NCI-H128 (cell line): ENCODE measurements at regions not wholly inside any gene's neighbourhood (a gene's known extent, or its start where the extent isn't known, plus 50 kb on each side); places are given as distances from the start of the nearest gene placed in this dataset.

Source experiments
- DNase-seq: peaks from one replicate; lab custom pipeline; 2025; ENCODE audit not compliant: unreplicated experiment; lab: John Stamatoyannopoulos, UW

DNA sequence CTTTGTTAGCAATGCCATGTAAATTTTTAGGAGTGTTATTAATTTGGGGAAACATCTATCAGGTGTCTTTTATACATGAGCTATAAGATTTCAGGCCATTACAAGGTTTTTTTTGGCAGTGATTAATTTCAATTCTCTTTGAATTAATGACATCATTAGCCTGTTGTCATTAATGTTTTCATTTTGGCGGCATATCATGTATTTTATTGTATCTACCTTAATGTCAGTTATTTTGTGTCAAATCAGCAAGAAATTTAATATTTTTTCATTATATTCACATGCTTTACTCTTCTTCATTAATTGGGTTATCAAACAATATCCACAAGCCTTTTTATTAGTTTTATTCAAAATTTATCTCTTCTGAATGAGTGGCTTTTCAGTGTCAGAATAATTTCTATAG, 153.0 kb upstream of the CAND1 start:
- DNase-seq, result no peak

DNA sequence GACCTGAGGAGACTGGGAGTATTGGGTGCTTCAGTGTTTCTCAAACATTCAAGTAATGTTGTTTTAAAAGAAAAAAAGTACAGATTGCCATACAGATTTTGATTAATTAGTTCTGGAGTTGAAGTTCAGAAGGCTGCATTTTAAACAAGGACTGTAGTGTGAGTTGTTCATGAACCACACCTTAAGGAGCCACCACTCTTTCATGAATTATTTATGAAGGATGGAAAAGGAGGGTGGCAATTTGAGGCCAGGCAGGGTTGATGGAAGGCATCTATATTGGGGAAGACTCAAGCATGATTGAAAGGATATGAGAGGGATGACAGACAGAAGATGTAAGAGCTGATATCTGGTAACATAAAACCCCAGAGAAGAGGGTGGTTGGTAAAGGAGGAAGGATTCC, 146.6 kb upstream of the CAND1 start:
- DNase-seq, result no peak

DNA sequence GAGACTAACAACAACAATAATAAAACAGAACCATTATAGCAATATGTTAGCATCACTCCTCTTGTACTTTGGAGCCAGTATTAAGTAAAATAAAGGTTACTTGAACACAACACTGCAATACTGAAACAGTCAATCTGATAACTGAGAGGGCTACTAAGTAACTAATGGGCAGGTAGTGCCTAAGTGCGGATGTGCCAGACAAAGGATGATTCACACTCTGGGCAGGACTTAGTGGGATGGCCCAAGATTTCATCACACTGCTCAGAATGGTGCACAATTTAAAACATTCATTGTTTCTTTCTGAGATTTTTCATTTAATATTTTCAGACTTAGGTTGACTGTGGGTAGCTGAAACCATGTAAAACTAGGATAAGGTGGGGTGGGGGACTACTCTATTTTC, 131.9 kb upstream of the CAND1 start:
- DNase-seq, result no peak

DNA sequence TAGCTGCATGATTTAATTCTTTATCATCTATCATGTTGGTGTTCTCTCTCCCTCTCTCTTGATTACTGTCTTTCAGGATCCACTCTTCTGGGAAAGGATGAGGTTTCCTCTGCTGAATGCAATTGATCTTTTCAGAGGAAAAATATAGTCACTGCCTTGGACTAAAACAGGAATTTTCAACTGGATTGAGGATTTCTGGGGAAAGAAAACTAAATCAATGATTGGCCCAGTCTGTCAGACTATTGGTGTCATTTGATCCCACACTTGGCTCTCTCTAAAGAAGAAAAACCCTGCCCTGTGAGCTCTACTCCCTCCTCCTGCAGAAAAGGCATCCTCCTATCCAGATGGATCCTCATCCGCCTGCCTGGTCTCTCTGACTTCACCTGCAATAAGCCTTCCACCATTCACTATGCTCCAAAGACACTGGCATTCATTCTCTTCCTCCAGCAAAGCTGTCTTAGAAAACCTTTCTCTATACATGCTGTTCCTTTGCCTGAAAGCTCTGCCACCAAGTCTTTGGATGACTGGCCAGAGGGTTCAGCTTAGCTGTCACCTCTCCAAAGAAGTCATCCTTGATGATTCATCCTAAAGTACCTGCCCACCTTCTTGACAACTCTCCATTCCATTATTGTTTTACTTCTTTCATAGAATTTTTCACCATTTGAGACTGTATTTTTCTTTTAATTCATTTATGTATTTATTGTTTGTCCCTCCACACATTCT, 127.7 kb upstream of the CAND1 start:
- DNase-seq, result no peak

DNA sequence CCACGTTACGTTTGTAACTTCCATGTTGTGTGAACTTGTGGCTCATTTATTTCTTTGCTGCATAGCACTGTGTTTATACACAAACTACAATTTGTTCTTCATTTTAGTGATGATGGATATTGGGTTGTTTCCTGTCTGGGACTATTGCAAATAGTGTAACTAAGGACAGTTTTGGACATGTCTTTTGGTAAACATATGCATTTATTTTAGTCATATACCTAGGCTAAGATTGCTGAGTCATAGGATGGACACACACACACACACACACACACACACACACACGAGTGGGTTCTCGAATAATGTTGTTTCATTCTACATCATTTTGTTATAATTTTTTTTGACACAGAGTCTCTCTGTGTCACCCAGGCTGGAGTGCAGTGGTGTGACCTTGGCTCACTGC, 123.5 kb upstream of the CAND1 start:
- no peak for DNase-seq

DNA sequence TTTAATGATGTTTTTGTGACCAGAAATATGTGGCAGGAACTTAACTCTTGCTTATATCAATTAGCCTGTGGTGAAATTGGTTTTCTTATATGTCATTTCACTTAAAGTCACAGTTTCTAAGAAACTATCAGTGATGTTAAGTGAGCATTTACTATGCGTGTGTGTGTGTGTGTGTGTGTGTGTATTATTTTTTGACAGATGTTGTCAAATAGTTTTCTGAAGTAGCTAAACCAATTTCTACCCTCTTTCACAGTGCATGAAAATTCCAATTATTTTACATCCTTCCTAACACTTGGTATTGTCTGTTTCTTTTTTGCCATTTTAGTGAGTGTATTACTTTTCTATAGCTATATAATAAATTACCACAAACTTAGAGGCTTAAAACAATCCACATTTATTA, 122.1 kb upstream of the CAND1 start:
- no peak for DNase-seq

DNA sequence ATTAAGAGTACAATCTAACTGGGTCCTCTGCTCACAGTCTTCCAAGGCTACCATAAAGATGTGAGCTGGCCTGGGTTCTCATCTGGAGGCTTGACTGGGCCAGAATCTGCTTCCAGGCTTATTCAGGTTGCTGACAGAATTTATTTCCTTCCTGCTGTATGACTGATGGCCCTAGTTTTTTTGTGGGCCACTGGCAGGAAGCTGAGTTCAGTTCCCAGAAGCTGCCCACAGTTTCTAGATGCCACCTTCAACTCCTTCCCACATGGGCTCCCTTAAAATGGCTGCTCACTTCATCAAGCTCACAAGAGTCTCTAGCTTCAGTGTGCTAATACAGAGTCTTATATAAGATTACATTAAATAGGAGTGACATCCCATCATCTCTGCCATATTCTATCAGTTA, 121.7 kb upstream of the CAND1 start:
- DNase-seq, result no peak

DNA sequence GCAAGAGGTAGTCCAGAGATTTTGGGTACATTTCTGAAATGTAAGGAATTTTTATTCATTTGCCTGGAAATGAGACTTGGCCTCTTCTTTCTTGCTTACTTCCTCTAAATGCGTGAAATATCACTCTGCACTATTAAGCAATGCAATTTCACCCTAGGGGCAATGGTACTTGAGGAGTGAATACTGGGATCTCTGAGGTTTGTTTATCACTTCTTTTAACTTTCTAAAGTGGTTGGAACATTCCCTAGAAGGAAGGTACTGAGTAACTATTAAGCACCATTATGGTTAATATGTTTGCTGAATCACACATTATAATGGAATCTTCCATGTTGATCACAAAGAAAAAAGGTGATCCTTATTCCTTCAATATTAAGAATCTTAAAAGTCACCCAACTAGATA, 120.9 kb upstream of the CAND1 start:
- DNase-seq, result no peak

DNA sequence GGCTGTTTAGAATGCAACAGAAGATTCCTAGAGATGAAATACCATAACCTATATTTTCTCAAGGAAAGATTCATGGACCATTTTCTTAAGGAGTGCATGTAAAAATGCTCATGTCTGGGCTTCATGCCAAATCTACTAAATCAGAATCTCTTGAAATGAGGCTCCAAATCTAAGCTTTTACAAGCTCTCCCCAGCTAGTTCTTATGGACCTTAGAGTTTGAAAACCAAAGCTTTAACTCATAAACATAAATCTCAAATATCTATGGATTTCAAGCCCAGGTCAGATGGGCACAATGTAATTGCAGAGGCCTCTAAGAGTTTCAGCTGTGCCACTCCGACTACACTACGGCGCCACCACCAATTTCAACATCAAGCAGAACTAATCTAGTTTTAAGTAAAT, 117.3 kb upstream of the CAND1 start:
- DNase-seq, result no peak

DNA sequence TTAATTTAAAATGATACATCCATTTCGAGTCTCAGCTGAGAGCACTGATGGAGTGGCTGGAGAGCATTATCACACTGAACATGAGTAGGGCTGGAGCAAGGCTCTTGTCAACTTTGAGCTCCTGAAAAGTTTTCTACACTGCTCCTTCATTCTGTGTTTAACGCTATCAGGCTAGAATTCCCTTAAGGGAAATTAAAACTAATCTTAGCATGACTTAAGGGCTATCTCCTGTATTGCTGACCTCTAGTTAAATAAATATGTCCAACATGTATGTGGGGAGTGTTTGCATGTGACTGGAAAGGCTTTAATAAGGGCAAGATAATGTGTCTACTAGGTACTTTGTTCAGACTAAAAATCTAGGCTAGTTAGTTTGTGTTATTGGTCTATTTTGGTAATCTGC, 116.7 kb upstream of the CAND1 start:
- no peak for DNase-seq

DNA sequence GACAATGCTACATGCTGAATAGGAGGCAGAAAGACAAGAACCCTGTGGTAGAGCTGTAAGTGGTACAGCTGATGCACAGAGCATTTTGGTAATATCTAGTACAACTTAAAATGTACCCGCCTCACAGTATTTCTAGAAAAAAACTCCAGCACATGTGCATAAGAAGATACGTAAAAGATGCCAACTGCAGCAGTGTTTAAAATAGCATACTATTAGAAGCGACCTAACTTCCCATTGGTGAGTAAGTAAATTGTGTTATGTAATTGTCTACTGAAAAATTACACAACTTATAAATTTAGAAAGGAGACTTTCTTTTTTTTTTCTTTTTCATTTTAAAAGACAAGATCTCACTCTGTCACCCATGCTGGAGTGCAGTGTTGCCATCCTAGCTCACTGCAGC, 114.3 kb upstream of the CAND1 start:
- DNase-seq, result no peak

DNA sequence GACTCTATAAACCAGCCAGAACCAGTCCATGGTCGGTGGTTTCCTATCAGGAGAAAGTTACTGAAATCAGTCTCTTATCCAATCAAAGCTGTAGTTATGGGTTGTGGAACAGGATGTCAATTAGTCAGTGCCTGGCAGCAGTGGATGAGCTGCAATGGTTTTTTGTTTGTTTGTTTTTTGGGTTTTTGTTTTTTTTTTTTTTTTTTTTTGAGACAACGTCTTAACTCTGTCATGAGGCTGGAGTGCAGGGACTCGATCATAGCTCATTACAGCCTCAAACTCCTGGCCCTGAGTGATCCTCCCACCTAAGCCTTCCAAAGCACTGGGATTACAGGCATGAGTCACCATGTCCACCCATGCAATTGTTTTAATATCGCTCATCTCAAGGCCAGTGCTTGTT, 113.3 kb upstream of the CAND1 start:
- no peak for DNase-seq

DNA sequence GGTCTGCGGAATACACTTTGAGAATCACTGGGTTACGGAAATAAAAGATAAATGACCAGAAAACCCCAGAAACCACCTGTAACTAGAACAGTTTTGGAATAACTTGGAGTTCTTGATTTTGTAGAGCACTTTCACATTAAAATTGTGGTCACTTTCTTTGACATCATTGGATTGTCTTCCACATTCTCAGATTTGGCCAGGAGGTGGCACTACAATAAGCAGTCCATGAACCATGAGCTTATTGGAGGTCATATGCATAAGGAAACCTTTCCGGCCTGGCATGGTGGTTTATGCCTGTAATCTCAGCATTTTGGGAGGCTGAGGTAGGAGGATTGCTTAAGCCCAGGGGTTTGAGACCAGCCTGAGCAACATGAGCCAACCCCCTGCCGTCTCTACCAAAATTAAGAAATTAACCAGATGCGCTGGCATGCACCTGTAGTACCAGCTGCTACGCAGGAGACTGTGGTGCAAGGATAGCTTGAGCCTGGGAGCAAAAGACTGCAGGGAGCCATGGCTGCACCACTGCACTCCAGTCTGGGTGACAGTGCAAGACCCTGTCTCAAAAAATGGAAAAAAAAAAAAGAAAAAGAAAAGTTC, 107.7 kb upstream of the CAND1 start:
- DNase-seq, result no peak

DNA sequence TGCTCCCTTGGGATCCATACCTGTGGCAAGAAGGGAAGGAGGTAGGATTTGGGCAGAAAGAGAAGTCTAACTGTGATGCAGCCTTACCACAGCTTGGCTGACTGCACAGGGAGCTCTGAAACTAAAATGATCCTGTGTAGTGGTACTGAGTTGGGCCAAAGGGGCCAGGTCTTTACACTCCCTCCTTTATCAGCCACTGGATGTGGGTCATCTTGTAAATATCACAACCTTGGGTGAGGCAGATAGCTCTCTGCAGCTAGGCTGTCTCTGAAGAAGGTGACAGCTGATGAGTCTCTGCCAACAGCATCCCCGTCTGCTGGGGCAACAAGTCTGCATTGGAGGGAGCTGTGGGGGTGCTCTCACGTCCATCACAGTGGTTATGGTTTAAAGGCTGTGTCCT, 95.9 kb upstream of the CAND1 start:
- DNase-seq, result no peak

DNA sequence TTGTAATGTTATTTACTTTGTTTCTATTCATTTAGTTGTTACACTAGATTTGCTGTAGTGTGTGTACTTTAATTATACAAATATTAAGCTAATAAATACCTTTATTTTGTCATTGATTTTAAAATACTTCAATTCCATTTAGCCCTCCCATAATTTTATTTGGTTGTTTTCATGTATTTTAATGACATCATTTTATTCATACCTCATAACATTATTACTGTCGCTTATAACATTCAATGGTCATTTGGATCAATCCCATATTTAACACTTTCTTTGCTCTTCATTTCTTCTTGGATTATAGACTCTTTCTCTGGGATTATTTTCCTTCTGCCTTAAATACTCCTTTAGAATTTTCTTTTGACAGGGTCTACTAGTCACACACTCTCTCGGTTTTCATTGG, 86.6 kb upstream of the CAND1 start:
- DNase-seq, result no peak

DNA sequence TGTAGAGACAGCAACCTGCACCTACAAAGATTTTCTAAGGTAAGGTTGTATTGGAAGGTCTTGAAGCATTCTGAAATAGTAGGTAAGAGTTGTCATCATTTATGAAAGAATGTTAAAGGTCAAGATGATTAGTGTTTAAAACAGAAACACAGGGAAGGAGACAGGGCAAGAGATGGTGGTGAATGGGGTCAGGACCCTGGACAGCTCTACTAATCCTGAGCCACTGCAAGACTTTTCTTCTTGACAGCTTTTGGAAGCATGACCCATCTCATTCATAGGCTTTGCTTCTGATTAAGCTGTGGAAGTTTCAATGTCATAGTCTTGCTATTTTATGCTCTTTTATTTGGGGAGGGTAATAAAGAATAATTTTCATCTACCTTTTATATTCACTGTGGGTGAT, 75.5 kb upstream of the CAND1 start:
- no peak for DNase-seq

DNA sequence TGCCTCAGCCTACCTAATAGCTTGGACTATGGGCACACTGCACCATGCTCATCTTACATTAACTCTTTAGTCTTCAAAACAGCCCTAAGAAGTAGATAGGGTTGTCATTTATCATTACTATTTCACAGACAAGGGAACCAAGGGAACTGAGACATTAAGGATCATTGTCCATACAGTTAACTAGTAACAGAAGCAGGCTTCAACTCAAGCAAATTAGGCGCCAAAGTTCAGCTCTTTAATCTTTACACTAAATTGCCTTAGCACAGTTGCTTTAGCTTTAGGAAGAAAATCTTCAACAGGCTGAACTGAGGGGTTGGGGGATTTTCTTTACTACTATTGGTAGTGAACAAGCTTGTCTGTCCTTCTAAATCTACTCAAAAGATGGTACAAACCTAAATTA, 68.8 kb upstream of the CAND1 start:
- DNase-seq, result no peak

DNA sequence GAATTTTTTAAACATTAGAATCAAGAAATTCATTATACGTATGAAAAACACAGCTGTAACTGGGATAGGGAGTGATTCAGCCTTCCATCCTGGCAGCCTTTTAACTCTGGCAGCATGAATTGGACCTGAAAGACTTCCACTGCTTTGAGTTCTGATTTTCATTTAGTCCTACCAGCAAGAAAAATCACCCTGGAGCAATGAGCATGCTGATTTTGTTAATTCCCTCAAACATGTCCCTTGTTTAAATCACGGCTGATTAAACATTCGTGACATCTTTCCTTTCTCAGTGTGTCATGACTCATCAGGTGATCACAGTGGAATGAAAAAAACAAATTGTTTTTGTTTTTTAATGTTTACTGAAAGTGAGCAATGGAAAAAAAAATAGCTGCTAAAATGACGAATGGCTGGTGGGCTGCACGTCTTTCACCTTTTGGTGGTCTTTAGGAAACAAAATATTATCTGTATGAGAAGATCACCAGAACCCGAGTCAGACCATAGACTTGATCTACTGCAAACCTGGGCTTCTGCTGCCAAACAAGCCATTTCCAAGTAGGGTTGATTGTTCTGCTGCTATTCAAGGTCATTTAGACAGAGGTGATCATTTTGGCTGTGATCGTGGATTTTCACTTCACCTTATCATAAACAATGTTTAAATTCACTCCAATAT, 67.0 kb upstream of the CAND1 start:
- DNase-seq, result no peak

DNA sequence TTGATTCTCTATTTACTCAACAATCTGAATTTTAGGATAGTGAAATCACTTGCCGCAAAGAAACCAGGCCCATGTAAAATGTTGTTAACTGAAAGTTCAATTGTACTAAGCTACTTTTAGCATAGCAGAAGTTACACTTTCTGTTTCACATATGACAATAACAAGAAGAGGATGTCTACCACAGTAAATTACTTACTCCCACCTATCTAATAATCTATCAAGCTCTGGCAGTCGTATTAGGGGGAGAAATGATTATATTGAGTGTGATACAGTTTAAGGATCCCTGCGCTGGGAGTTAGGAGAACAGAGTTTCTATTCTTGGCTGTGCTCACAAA, 66.5 kb upstream of the CAND1 start:
- DNase-seq, result no peak

DNA sequence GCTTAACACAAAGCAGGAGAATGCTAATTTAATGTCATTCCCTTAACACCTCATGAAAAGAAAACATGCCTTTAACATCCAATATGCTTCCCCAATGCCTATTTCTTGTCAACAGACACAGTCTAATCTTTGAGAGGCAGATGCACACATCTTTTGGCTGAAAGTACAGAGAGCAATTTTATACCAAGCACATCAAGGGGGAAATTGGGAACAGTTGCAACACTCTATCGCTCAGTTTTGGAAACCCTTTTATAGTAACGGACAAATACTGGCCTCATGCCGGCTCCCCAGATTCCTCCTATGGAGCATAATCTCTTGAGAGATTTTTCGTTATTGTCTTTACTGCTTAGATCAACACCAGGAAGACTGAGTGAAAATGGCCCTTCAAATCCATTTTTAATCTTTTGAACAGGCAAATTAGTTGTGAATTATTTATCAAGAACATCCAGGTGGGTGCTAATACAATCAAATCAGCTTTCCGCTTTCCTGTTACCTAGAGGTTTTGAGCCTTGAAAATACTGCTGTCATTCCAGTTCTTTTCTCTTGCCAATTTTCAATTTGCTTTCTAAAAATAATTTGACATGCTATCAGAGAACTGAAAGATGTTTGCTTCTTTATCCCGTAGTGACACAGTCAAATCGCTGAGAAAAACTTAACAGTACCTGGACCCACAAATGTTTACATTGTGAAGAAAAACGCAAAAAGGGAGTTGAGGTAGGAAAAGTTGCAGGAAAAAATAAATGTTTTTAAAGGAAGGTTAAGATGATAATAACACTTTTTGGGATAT, 60.7 kb upstream of the CAND1 start:
- DNase-seq, result no peak

DNA sequence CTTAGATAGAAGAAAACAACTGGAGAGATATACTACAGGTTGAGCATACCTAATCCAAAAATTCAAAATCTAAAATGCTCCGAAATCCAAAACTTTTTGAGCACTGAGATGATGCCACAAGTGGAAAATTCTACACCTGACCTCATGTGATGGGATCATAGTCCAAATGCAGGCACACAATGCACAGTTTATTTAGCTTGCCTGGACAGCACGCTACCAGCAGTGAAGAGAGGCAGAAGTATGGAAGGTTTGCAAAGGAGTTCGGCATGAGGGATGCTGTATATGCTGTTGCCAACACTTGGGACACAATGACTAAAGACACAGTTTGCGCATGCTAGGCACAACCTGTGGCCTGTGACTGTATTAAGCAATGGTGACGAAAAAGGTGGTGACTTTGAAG, 58.1 kb upstream of the CAND1 start:
- DNase-seq, result no peak

DNA sequence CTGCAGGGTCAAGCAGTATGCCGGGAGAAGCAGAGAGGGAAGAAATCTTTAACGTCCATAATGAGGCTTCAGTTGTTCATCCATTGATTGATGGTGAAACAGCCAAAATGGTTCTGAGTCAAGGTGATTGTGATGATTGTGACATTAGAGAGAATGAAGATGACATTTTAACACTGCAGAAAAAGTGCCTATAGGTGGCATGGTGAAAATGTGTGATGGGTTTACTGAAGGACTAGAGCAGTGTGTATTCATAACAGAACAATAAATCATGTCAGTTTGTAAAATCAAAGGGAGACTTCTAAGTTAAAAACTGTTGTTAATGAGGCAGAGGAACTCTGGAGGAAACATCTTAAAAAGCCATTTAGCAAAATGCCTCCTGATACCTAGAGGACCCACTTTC, 57.7 kb upstream of the CAND1 start:
- DNase-seq, result no peak
